SK-N-SH (cell line): ENCODE measurements at regions not wholly inside any gene's neighbourhood (a gene's known extent, or its start where the extent isn't known, plus 50 kb on each side); places are given as distances from the start of the nearest gene placed in this dataset.

Experiments
- CTCF ChIA-PET: fragments of 300-600, 350-600 bp; formaldehyde crosslinking; extraction: SDS; loops from one replicate; lab custom pipeline; 2021; lab: Yijun Ruan, JAX
- POLR2A ChIA-PET: fragments of 350-600 bp; sonication (Branson Sonifier 250); formaldehyde crosslinking; extraction: SDS; loops from one replicate; lab custom pipeline; 2020; ENCODE audit warnings: antibody characterized with exemption, inconsistent platforms; lab: Yijun Ruan, JAX
- DNase-seq: peaks from one replicate; pipeline ENCODE4 v3.0.0; 2012
- H2AFZ ChIP-seq: fragments of 200-600 bp; sonication (generic); 2 replicates; pipeline ENCODE4 v1.8.1; 2016; ENCODE audit warnings: antibody characterized with exemption, mild to moderate bottlenecking, low read depth
- H3F3A ChIP-seq: fragments of 200-600 bp; sonication (generic); replicated peaks from 2 replicates; pipeline ENCODE3; 2016; ENCODE audit warnings: antibody characterized with exemption, mild to moderate bottlenecking; ENCODE audit not compliant: insufficient read depth
- H3K27ac ChIP-seq, 2 experiments: fragments of 200-500 bp in 1 of 2; fragments of 200-600 bp in 1 of 2; sonication (Bioruptor generic) in 1 of 2; sonication (generic), shearing (Covaris generic) in 1 of 2; 2 replicates each; pipeline versions ENCODE4 v1.5.1 to v1.6.1; 2014 to 2016; ENCODE audit warnings: low read depth in 2 of 2, inconsistent platforms in 1 of 2, low read length in 1 of 2, mild to moderate bottlenecking in 1 of 2, mixed read lengths in 1 of 2
- H3K27me3 ChIP-seq: fragments of 200-600 bp; sonication (generic), shearing (Covaris generic); 2 replicates; pipeline ENCODE4 v1.6.1; 2016; ENCODE audit warnings: mixed run types; ENCODE audit not compliant: insufficient read depth
- H3K36me3 ChIP-seq, 2 experiments: fragments of 200-500 bp in 1 of 2; fragments of 200-600 bp in 1 of 2; sonication (Bioruptor generic) in 1 of 2; sonication (generic) in 1 of 2; replicated peaks in 1 of 2; 2 replicates each; pipeline versions ENCODE3 to v1.5.1; 2014 to 2016; ENCODE audit warnings: low read length in 1 of 2, mild to moderate bottlenecking in 1 of 2; ENCODE audit not compliant: insufficient read depth in 2 of 2, control insufficient read depth in 1 of 2
- H3K4me1 ChIP-seq, 2 experiments: fragments of 200-500 bp in 1 of 2; fragments of 200-600 bp in 1 of 2; sonication (Bioruptor generic) in 1 of 2; sonication (generic), shearing (Covaris generic) in 1 of 2; 2 replicates each; pipeline versions ENCODE4 v1.5.1 to v1.6.1; 2014 to 2016; ENCODE audit warnings: low read depth in 1 of 2, low read length in 1 of 2, mixed run types in 1 of 2; ENCODE audit not compliant: insufficient read depth in 2 of 2, control insufficient read depth in 1 of 2
- H3K4me2 ChIP-seq: fragments of 200-600 bp; sonication (generic), shearing (Covaris generic); 2 replicates; pipeline ENCODE4 v1.6.1; 2017; ENCODE audit warnings: mixed run types
- H3K4me3 ChIP-seq, 2 experiments: fragments of 200-500 bp in 1 of 2; fragments of 200-600 bp in 1 of 2; sonication (Bioruptor generic) in 1 of 2; sonication (generic), shearing (Covaris generic) in 1 of 2; 2 replicates each; pipeline versions ENCODE4 v1.5.1 to v1.8.1; 2014 to 2016; ENCODE audit warnings: low read depth in 2 of 2, inconsistent platforms in 1 of 2, low read length in 1 of 2, mild to moderate bottlenecking in 1 of 2, mixed read lengths in 1 of 2, moderate library complexity in 1 of 2
- H3K79me2 ChIP-seq: fragments of 200-600 bp; sonication (generic); 2 replicates; pipeline ENCODE4 v1.8.1; 2017; ENCODE audit warnings: mild to moderate bottlenecking; ENCODE audit not compliant: insufficient read depth
- H3K9ac ChIP-seq: fragments of 200-600 bp; sonication (generic); 2 replicates; pipeline ENCODE4 v1.6.1; 2017; ENCODE audit warnings: mixed run types
- H3K9me2 ChIP-seq: fragments of 200-600 bp; sonication (generic); 2 replicates; pipeline ENCODE4 v1.6.1; 2017; ENCODE audit warnings: mixed run types
- H3K9me3 ChIP-seq: fragments of 200-600 bp; sonication (generic); 2 replicates; pipeline ENCODE4 v1.6.1; 2017; ENCODE audit warnings: mixed run types, mild to moderate bottlenecking, moderate library complexity
- H4K20me1 ChIP-seq: fragments of 200-600 bp; sonication (generic); 2 replicates; pipeline ENCODE4 v1.6.1; 2017; ENCODE audit warnings: mild to moderate bottlenecking, mixed run types; ENCODE audit not compliant: insufficient read depth
- EP300 ChIP-seq, 2 experiments: IDR thresholded peaks; 2 replicates each; pipeline versions ENCODE4 v1.4.0 to v1.6.1; 2012; ENCODE audit warnings: borderline replicate concordance in 1 of 2, low read depth in 1 of 2, low read length in 1 of 2
- EZH2phosphoT487 ChIP-seq: fragments of 200-600 bp; sonication (generic); IDR thresholded peaks from 2 replicates; pipeline ENCODE4 v1.6.1; 2017; ENCODE audit warnings: low read depth, mixed run types, mild to moderate bottlenecking, antibody characterized with exemption, moderate library complexity, borderline replicate concordance
- FOSL2 ChIP-seq: IDR thresholded peaks from 2 replicates; pipeline ENCODE4 v1.4.0; 2012; ENCODE audit warnings: low read depth, mild to moderate bottlenecking, moderate library complexity, borderline replicate concordance
- GABPA ChIP-seq: IDR thresholded peaks from 2 replicates; pipeline ENCODE4 v1.4.0; 2012; ENCODE audit warnings: low read depth, mild to moderate bottlenecking
- IRF3 ChIP-seq: fragments of 150-350 bp; IDR thresholded peaks from 2 replicates; pipeline ENCODE4 v1.6.1; 2016; ENCODE audit warnings: mild to moderate bottlenecking, low read depth, low read length
- JUND ChIP-seq: IDR thresholded peaks from 2 replicates; pipeline ENCODE4 v1.4.0; 2012
- MAX ChIP-seq: IDR thresholded peaks from 2 replicates; pipeline ENCODE4 v1.4.0; 2012; ENCODE audit warnings: low read depth
- MEF2A ChIP-seq: IDR thresholded peaks from 2 replicates; pipeline ENCODE4 v1.4.0; 2012; ENCODE audit warnings: low read depth, borderline replicate concordance
- MXI1 ChIP-seq: IDR thresholded peaks from 2 replicates; pipeline ENCODE4 v1.6.1; 2012; ENCODE audit warnings: mild to moderate bottlenecking, low read depth, low read length, improper control_type of control experiment
- NFIC ChIP-seq: IDR thresholded peaks from 2 replicates; pipeline ENCODE4 v1.4.0; 2012; ENCODE audit warnings: borderline replicate concordance
- PBX3 ChIP-seq: IDR thresholded peaks from 2 replicates; pipeline ENCODE4; 2012
- RAD21 ChIP-seq: IDR thresholded peaks from 2 replicates; pipeline ENCODE4 v1.6.1; 2012; ENCODE audit warnings: mild to moderate bottlenecking, low read length
- RCOR1 ChIP-seq: fragments of 150-350 bp; IDR thresholded peaks from 2 replicates; pipeline ENCODE4 v1.6.1; 2017; ENCODE audit warnings: antibody characterized with exemption, low read length
- RXRA ChIP-seq: IDR thresholded peaks from 2 replicates; pipeline ENCODE4 v1.4.0; 2012; ENCODE audit warnings: low read depth, mild to moderate bottlenecking, borderline replicate concordance
- TAF1 ChIP-seq: IDR thresholded peaks from 2 replicates; pipeline ENCODE4 v1.6.1; 2012; ENCODE audit warnings: low read depth, mild to moderate bottlenecking, low read length, moderate library complexity, borderline replicate concordance
- TEAD4 ChIP-seq: IDR thresholded peaks from 2 replicates; pipeline ENCODE4 v1.4.0; 2012; ENCODE audit warnings: mild to moderate bottlenecking, borderline replicate concordance; ENCODE audit not compliant: insufficient read depth
- USF1 ChIP-seq: IDR thresholded peaks from 2 replicates; pipeline ENCODE4 v1.4.0; 2012; ENCODE audit warnings: low read depth, borderline replicate concordance
- WGBS: methylation state at CpG from one replicate; pipeline ENCODE4 v1.1.6; 2017; ENCODE audit warnings: low lambda C conversion rate; 5-methylcytosine and 5-hydroxymethylcytosine counted together
- TF ChIP-seq, protein P1 (sequence below): fragments of 200-600 bp; sonication (generic); IDR thresholded peaks from 2 replicates; pipeline ENCODE4 v1.6.1; 2017; ENCODE audit warnings: antibody characterized with exemption, mild to moderate bottlenecking, moderate library complexity
- TF ChIP-seq, protein P2 (sequence below): IDR thresholded peaks from 2 replicates; pipeline ENCODE4 v1.6.1; 2012; ENCODE audit warnings: mild to moderate bottlenecking, low read depth, low read length, moderate library complexity
- TF ChIP-seq, protein P3 (sequence below): fragments of 150-350 bp; IDR thresholded peaks from 2 replicates; pipeline ENCODE4 v1.6.1; 2017; ENCODE audit warnings: antibody characterized with exemption, low read length, low read depth, borderline replicate concordance

DNA sequence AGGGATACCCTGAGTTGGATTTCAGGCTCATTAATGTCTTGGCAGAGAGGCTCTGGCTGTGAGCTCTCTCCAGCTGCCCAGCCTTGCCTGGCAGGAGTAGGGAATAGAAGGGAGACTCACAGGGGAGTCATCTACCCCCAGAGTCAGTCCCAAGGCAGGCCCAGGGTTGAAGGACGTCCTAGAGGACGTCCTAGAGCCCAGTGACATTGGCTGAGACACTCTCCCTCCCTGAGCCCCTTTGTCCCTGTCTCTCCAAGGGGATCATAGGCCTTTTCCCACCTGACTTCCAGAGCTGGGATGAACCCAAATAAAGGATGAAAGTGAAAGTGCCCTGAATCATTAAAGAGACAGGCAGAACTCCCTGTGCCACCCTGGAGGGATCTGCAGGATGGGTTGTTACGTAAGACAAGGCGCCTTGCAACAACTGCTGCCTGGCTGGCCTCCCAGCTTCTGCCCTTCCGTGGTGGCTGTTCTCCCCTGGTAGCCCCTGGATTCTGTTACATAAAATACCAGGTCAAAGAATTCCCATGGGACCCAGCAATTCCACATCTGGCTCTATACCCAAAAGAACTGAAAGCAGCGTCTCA, 53.6 kb upstream of the SIRPA start:
- CTCF ChIA-PET: interaction anchor here (1.0 to 1.7 kb wide), 3 partner anchors 9 to 78 kb away, joined by 3 read pairs; no protein-coding TSS in a partner anchor
- H3K9me3 ChIP-seq: no peaks in the 10 kb centered on the region
- no peaks in the 10 kb centered on the region for H3K27me3 ChIP-seq
- DNase-seq: no peak
- no peaks in the 10 kb centered on the region for H3K79me2 ChIP-seq
- no peaks in the 10 kb centered on the region for H3K36me3 ChIP-seq
- WGBS: 63% methylated on average over 4 of the region's 6 CpGs
- no peak for TF ChIP-seq RAD21
- no peak for TF ChIP-seq FOSL2
- TF ChIP-seq TAF1: no peak
- TF ChIP-seq NFIC: no peak
- TF ChIP-seq MEF2A: no peak
- TF ChIP-seq RXRA: no peak
- TF ChIP-seq JUND: no peak
- no peak for TF ChIP-seq MAX
- no peak for TF ChIP-seq EP300 (IDR thresholded peaks at IDR 0.05; ENCODE audit: borderline replicate concordance in 1 of 2, low read depth in 1 of 2, low read length in 1 of 2)
- no peak for TF ChIP-seq GABPA
- no peak for TF ChIP-seq RCOR1
- no peak for TF ChIP-seq PBX3
- TF ChIP-seq IRF3: no peak
- TF ChIP-seq TEAD4: no peak
- no peak for TF ChIP-seq USF1
- TF ChIP-seq, protein P1, sequence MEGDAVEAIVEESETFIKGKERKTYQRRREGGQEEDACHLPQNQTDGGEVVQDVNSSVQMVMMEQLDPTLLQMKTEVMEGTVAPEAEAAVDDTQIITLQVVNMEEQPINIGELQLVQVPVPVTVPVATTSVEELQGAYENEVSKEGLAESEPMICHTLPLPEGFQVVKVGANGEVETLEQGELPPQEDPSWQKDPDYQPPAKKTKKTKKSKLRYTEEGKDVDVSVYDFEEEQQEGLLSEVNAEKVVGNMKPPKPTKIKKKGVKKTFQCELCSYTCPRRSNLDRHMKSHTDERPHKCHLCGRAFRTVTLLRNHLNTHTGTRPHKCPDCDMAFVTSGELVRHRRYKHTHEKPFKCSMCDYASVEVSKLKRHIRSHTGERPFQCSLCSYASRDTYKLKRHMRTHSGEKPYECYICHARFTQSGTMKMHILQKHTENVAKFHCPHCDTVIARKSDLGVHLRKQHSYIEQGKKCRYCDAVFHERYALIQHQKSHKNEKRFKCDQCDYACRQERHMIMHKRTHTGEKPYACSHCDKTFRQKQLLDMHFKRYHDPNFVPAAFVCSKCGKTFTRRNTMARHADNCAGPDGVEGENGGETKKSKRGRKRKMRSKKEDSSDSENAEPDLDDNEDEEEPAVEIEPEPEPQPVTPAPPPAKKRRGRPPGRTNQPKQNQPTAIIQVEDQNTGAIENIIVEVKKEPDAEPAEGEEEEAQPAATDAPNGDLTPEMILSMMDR: no peak
- TF ChIP-seq EZH2phosphoT487: no peak
- TF ChIP-seq, protein P2, sequence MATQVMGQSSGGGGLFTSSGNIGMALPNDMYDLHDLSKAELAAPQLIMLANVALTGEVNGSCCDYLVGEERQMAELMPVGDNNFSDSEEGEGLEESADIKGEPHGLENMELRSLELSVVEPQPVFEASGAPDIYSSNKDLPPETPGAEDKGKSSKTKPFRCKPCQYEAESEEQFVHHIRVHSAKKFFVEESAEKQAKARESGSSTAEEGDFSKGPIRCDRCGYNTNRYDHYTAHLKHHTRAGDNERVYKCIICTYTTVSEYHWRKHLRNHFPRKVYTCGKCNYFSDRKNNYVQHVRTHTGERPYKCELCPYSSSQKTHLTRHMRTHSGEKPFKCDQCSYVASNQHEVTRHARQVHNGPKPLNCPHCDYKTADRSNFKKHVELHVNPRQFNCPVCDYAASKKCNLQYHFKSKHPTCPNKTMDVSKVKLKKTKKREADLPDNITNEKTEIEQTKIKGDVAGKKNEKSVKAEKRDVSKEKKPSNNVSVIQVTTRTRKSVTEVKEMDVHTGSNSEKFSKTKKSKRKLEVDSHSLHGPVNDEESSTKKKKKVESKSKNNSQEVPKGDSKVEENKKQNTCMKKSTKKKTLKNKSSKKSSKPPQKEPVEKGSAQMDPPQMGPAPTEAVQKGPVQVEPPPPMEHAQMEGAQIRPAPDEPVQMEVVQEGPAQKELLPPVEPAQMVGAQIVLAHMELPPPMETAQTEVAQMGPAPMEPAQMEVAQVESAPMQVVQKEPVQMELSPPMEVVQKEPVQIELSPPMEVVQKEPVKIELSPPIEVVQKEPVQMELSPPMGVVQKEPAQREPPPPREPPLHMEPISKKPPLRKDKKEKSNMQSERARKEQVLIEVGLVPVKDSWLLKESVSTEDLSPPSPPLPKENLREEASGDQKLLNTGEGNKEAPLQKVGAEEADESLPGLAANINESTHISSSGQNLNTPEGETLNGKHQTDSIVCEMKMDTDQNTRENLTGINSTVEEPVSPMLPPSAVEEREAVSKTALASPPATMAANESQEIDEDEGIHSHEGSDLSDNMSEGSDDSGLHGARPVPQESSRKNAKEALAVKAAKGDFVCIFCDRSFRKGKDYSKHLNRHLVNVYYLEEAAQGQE: no peak
- TF ChIP-seq, protein P3, sequence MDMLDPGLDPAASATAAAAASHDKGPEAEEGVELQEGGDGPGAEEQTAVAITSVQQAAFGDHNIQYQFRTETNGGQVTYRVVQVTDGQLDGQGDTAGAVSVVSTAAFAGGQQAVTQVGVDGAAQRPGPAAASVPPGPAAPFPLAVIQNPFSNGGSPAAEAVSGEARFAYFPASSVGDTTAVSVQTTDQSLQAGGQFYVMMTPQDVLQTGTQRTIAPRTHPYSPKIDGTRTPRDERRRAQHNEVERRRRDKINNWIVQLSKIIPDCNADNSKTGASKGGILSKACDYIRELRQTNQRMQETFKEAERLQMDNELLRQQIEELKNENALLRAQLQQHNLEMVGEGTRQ: no peak
- no peak for TF ChIP-seq MXI1
- TF ChIP-seq, all 33 proteins: peak for 0
- no peaks in the 10 kb centered on the region for H4K20me1 ChIP-seq
- POLR2A ChIA-PET: no interaction called here
- H3K9me2 ChIP-seq: no peaks in the 10 kb centered on the region
- no peak overlapping the region for H3K9ac ChIP-seq
- H3K4me1 ChIP-seq: peaks cover 15 to 18% of the 10 kb centered on the region in 2 experiments; a peak in 2 of 4 replicates
- no peak overlapping the region for H3K27ac ChIP-seq
- no peak overlapping the region for H3K4me3 ChIP-seq
- no peak overlapping the region for H3K4me2 ChIP-seq
- H3F3A ChIP-seq: no peaks in the 10 kb centered on the region
- no peak overlapping the region for H2AFZ ChIP-seq
